Skeletal muscle satellite cell (primary cell): ENCODE measurements at regions not wholly inside any gene's neighbourhood (a gene's known extent, or its start where the extent isn't known, plus 50 kb on each side); places are given as distances from the start of the nearest gene placed in this dataset.

ENCODE experiments used
- H3K27me3 ChIP-seq: 2 replicates; pipeline ENCODE4 v1.7.0; 2013; ENCODE audit warnings: low read length; ENCODE audit not compliant: control insufficient read depth, insufficient read depth
- H3K36me3 ChIP-seq: 2 replicates; pipeline ENCODE4 v1.7.0; 2013; ENCODE audit warnings: mild to moderate bottlenecking, control low read depth, low read length; ENCODE audit not compliant: insufficient read depth
- H3K4me1 ChIP-seq: 2 replicates; pipeline ENCODE4 v1.7.0; 2013; ENCODE audit warnings: low read length; ENCODE audit not compliant: control insufficient read depth, insufficient read depth
- H3K4me2 ChIP-seq: 2 replicates; pipeline ENCODE4 v1.7.0; 2013; ENCODE audit warnings: mild to moderate bottlenecking, low read length
- H3K4me3 ChIP-seq: 2 replicates; pipeline ENCODE4 v1.7.0; 2013; ENCODE audit warnings: low read length
- H3K9ac ChIP-seq: 2 replicates; pipeline ENCODE4 v1.7.0; 2013; ENCODE audit warnings: mild to moderate bottlenecking, low read depth, low read length, moderate library complexity
- H3K9me3 ChIP-seq: replicated peaks from 2 replicates; pipeline ENCODE4 v1.7.0; 2013; ENCODE audit warnings: mild to moderate bottlenecking, control low read depth, low read length

DNA sequence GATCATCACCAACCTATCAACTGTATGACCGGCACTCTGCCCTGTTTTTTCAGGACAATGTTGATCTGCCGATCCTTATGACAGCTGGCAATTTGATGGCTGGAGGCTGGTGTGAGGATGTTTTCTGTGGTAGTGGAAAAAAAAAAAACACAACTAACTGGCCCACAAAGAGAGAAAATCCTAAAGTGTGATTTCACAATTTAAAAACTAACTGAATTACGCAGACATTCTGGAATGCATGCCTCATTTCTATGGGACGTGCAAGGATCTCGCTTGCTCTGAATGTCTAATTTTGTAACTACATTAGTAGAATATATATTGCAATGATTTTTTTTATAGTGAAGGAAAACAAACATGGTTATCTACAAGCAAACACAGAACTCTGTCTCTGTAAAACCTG, 590.5 kb downstream of the ETS1 start:
- no peaks in the 10 kb centered on the region for H3K9me3 ChIP-seq
- H3K36me3 ChIP-seq: no peaks in the 10 kb centered on the region
- H3K4me3 ChIP-seq: no peak overlapping the region
- peak overlapping the region; percentile 27 for H3K4me2 ChIP-seq
- no peak overlapping the region for H3K9ac ChIP-seq
- peaks cover 30% of the 10 kb centered on the region for H3K4me1 ChIP-seq
- H3K27me3 ChIP-seq: no peaks in the 10 kb centered on the region

DNA sequence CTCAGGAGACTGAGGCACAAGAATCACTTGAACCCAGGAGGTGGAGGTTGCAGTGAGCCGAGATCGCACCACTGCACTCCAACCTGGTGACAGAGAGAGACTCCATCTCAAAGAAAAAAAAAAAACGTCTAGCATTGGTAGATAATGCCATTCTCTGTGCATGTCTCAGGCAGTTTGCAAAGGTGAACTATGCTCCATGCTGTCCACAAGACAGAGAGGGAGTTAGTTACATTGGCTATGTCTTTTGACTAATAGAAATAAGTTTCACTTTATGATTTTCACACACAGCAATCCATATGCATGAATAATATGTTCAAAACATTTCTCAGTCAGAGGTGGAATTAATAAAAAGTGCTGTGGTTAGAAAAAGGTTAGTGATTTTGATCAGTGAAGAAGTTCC, 591.4 kb downstream of the ETS1 start:
- H3K4me3 ChIP-seq: no peak overlapping the region
- H3K4me2 ChIP-seq: no peak overlapping the region
- H3K4me1 ChIP-seq: peaks cover 30% of the 10 kb centered on the region
- H3K9ac ChIP-seq: no peak overlapping the region
- H3K36me3 ChIP-seq: no peaks in the 10 kb centered on the region
- no peaks in the 10 kb centered on the region for H3K27me3 ChIP-seq
- no peaks in the 10 kb centered on the region for H3K9me3 ChIP-seq

DNA sequence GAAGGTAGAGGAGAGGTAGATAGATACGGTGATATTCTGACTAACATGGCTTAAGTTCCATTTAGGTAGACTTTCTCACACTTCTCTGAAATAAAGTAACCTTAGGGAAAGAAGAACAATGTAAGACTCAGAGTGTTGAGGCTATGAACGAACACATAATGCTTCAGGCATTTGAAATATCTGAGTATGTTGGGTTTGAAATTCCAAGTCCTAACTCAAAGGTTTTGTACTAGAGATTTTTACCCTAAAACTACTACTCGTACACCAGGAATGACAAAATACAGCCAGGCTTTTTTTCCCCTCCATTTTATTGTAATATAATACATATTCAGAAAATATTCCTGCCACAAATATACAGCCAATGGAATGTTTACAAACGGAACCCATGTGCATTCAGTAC, 592.6 kb downstream of the ETS1 start:
- Histone ChIP-seq H3K4me2 (peak overlapping the region; percentile 41), H3K27me3 (no peaks in the 10 kb centered on the region), H3K36me3 (no peaks in the 10 kb centered on the region), H3K9ac (peak overlapping the region; percentile 43), H3K4me1 (peaks cover 30% of the 10 kb centered on the region), H3K9me3 (no peaks in the 10 kb centered on the region), H3K4me3 (peak overlapping the region; percentile 29)

DNA sequence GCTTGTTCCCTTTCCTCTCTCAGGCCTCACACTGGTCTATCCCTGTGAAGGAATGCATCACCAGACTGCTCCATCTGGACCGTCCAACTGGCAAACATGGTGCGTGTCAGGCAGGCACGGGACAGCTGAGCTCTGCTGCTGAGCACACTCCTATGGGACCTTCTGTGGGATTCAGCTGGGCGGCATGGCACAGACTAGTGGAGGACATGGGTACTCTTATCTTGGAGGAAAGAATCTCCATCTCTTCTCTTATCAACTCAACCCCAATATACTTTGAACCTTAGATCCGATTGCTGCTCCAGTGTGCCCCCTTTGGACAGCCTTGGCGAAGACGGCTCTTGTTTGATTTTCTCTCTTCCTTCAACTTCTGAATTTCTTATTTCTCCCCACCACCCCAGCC, 593.6 kb downstream of the ETS1 start:
- no peak overlapping the region for H3K4me2 ChIP-seq
- H3K4me1 ChIP-seq: peaks cover 30% of the 10 kb centered on the region
- no peaks in the 10 kb centered on the region for H3K36me3 ChIP-seq
- H3K4me3 ChIP-seq: no peak overlapping the region
- no peak overlapping the region for H3K9ac ChIP-seq
- H3K27me3 ChIP-seq: no peaks in the 10 kb centered on the region
- no peaks in the 10 kb centered on the region for H3K9me3 ChIP-seq

DNA sequence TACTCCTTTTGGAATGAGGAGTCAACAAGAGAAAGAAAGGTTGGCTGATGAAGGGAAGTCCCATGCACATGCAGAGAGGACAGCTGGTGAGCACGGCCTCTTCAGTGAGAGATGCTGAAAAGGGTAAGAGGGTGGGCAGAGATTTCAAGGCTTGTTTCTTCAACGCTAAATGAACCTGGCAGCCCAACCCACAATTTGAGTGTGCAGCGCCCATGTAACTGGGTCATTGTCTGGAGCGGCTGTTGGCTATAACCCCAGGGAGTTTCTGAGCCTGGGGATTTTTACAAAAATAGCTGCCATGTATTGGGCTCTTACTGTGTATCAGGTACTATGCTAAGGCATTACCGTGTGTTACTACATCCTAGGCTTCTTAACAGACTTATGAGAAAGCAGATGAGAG, 594.1 kb downstream of the ETS1 start:
- H3K4me1 ChIP-seq: peaks cover 30% of the 10 kb centered on the region
- no peaks in the 10 kb centered on the region for H3K9me3 ChIP-seq
- H3K9ac ChIP-seq: no peak overlapping the region
- no peaks in the 10 kb centered on the region for H3K36me3 ChIP-seq
- no peak overlapping the region for H3K4me3 ChIP-seq
- no peak overlapping the region for H3K4me2 ChIP-seq
- H3K27me3 ChIP-seq: no peaks in the 10 kb centered on the region

DNA sequence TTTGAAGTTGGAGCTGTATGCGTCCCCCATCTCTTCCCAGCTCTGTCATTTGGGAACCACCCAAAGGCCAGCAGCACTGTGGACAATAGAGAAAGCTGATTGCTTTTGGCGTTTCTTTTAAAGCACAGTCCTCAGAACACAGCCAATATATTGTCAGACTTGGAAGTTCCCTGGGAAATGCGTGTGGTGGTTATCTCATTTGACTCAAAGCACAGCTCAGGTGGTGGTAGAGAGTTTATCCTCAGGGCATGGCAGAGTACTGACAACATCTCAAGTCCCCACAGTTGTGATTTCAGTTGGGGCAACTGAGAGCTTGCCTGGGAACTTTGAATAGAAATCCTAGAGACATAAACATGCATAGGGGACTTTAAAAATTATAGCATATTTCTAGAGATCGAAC, 601.3 kb downstream of the ETS1 start:
- Histone ChIP-seq H3K4me1 (no peaks in the 10 kb centered on the region), H3K4me3 (no peak overlapping the region), H3K36me3 (no peaks in the 10 kb centered on the region), H3K9ac (no peak overlapping the region), H3K4me2 (no peak overlapping the region), H3K9me3 (no peaks in the 10 kb centered on the region), H3K27me3 (no peaks in the 10 kb centered on the region)

DNA sequence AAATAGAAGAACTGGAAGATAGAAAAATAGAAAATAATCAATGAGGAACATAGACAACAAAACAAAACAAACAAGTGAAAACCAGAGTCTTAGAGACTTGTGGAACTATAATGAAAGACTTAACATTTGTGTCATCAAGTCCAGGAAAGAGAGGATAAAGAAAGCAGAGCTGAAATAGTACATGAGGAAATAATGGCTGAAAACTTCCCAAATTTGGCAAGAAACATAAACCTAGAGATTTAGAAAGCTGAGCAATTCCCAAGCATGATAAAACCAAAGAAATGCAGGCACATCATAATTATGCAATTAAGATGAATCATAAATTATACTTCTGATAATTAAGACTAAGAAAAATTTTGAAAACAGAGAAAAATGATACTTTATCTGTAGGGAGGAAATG, 614.5 kb downstream of the ETS1 start:
- H3K9me3 ChIP-seq: no peaks in the 10 kb centered on the region
- no peak overlapping the region for H3K4me3 ChIP-seq
- H3K27me3 ChIP-seq: no peaks in the 10 kb centered on the region
- H3K9ac ChIP-seq: no peak overlapping the region
- H3K4me1 ChIP-seq: no peaks in the 10 kb centered on the region
- no peak overlapping the region for H3K4me2 ChIP-seq
- H3K36me3 ChIP-seq: no peaks in the 10 kb centered on the region

DNA sequence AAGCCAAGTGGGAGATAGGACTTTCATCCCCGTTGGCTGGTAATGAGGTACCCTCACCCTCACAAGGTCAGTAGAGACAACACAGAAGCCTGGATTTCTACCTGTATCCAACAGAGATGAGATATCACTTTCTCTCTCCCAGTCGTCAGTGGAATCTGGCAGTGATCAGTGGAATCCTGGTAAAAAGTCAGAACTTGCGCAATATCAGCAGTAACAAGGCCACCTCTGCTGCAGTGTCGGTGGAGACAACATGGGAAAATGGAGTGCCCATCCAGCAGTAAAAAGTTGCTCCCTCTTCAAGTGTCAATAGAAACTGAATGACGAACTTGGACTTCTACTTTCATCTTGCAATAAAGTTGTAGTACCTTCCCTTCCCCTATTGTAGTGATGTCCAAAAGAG, 615.9 kb downstream of the ETS1 start:
- H3K36me3 ChIP-seq: no peaks in the 10 kb centered on the region
- no peaks in the 10 kb centered on the region for H3K4me1 ChIP-seq
- H3K27me3 ChIP-seq: no peaks in the 10 kb centered on the region
- H3K9me3 ChIP-seq: no peaks in the 10 kb centered on the region
- no peak overlapping the region for H3K4me3 ChIP-seq
- no peak overlapping the region for H3K9ac ChIP-seq
- H3K4me2 ChIP-seq: no peak overlapping the region

DNA sequence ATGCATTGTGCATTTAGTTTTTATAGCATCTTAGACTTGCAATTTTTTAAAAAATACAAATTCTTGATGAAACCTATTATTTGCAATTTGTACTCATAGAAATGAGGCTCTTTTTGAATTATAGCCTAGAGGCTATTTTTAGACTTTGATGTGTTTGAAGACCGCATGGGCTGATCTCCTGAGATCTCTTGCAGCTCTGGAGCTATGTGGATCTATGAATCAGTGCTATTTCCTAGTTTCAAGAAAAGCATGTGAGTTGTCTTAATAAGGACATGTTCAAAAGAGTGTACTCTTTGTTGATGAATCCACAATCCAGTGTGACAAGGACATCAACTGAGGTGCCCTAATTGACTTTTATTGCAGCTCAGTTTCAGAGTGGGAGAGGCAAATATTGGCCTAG, 620.5 kb downstream of the ETS1 start:
- Histone ChIP-seq H3K9ac (no peak overlapping the region), H3K4me3 (no peak overlapping the region), H3K36me3 (no peaks in the 10 kb centered on the region), H3K4me1 (no peaks in the 10 kb centered on the region), H3K27me3 (no peaks in the 10 kb centered on the region), H3K4me2 (no peak overlapping the region), H3K9me3 (no peaks in the 10 kb centered on the region)

DNA sequence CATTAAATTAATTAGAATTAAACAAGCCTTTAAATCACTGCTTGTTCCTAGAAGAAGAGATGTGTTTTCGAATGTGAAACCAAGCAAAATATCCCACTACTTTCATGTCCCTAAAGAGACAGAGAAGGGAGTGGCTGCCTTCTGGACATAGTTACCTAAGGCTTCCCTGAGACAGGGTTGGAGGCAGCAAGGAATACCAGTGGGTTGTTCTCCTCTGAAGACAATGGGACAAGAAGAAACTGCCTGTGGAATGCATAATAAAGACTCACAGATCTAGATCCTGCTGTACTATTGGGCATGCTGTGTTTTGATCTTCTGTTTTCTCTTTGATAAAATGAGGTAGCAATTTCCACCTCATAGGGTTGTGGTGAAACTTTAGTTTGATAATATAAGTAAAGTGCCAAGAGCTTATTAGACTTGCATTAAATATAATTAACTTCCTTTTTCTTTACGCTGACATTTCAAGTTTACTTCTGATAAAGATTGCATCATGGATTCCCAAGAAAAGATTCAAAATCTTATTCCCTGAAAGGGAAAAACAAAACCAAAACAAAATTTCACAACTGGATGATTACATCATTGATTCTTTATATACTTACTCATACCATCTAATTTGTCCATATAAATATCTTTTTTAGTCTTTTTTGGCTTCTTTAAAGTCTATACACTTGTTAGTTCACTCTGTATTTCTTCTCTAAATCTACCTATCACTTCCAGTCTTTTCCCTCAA, 621.3 kb downstream of the ETS1 start:
- Histone ChIP-seq H3K4me3 (no peak overlapping the region), H3K36me3 (no peaks in the 10 kb centered on the region), H3K4me2 (no peak overlapping the region), H3K4me1 (no peaks in the 10 kb centered on the region), H3K9ac (no peak overlapping the region), H3K27me3 (no peaks in the 10 kb centered on the region), H3K9me3 (no peaks in the 10 kb centered on the region)

DNA sequence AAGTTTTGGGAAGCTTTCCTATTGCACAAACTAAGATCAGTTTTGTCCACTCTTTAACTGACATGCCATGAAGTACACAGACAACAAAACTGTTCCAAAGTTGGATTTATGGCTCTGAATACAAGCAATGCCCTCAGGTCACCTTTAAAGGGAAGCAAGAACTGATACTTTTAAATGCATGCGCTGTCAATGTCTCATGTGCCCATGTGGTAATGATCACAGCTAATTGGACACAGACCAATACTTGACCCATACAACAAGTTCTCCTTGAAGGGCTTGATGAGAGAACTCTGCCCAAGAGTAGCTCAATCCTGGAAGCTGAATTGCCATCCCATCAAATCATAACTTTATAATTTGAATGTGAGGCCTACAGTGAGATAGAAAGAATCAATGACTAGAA, 624.9 kb downstream of the ETS1 start:
- Histone ChIP-seq H3K9ac (no peak overlapping the region), H3K9me3 (no peaks in the 10 kb centered on the region), H3K27me3 (no peaks in the 10 kb centered on the region), H3K4me3 (no peak overlapping the region), H3K4me1 (no peaks in the 10 kb centered on the region), H3K4me2 (no peak overlapping the region), H3K36me3 (no peaks in the 10 kb centered on the region)

DNA sequence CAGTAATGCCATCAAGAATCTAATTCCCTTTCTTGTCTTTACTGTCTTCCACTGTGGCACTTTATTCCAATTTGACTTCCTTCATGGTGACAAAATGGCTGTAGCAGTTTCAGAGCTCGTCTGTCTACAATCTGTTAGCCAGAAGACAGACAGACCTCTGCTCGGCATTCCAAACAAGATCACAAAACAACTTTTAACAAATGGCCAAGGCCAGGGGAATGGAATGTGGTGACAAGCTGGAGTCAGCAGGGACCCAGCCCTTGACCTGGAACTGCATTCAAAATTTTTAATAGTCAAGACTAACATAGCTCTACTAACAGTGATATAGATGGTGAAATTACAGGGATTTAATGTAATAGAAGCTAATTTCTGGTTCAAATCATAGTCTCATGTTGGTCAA, 637.2 kb downstream of the ETS1 start:
- H3K36me3 ChIP-seq: no peaks in the 10 kb centered on the region
- H3K9ac ChIP-seq: no peak overlapping the region
- no peak overlapping the region for H3K4me2 ChIP-seq
- no peaks in the 10 kb centered on the region for H3K4me1 ChIP-seq
- H3K27me3 ChIP-seq: no peaks in the 10 kb centered on the region
- no peaks in the 10 kb centered on the region for H3K9me3 ChIP-seq
- H3K4me3 ChIP-seq: no peak overlapping the region
